Loucy (cell line): ENCODE measurements at regions not wholly inside any gene's neighbourhood (a gene's known extent, or its start where the extent isn't known, plus 50 kb on each side); places are given as distances from the start of the nearest gene placed in this dataset.

Source experiments
- H2AFZ ChIP-seq: fragments of 200-600 bp; sonication (generic); 2 replicates; pipeline ENCODE4 v1.6.0; 2016; ENCODE audit warnings: antibody characterized with exemption, mild to moderate bottlenecking, low read length, moderate library complexity
- H3F3A ChIP-seq: fragments of 200-600 bp; 2 replicates; pipeline ENCODE4 v1.6.0; 2016; ENCODE audit warnings: antibody characterized with exemption, low read depth, mild to moderate bottlenecking
- H3K27me3 ChIP-seq: fragments of 200-600 bp; sonication (generic); 2 replicates; pipeline ENCODE4 v1.6.1; 2014; ENCODE audit warnings: low read length, mild to moderate bottlenecking; ENCODE audit not compliant: insufficient read depth, poor library complexity, severe bottlenecking
- H3K36me3 ChIP-seq: fragments of 200-600 bp; sonication (generic); 2 replicates; pipeline ENCODE4 v1.6.1; 2016; ENCODE audit warnings: low read length; ENCODE audit not compliant: insufficient read depth
- H3K4me1 ChIP-seq: fragments of 200-600 bp; sonication (generic); 2 replicates; pipeline ENCODE4 v1.5.1; 2014; ENCODE audit warnings: low read length, mild to moderate bottlenecking; ENCODE audit not compliant: insufficient read depth, poor library complexity, severe bottlenecking
- H3K4me2 ChIP-seq: fragments of 200-600 bp; sonication (generic); 2 replicates; pipeline ENCODE4 v1.6.0; 2014; ENCODE audit warnings: antibody characterized with exemption, low read length, low read depth, mild to moderate bottlenecking; ENCODE audit not compliant: poor library complexity, severe bottlenecking
- H3K4me3 ChIP-seq: fragments of 200-600 bp; sonication (generic); 2 replicates; pipeline ENCODE4 v1.5.1; 2014; ENCODE audit warnings: low read length, mild to moderate bottlenecking, mixed read lengths; ENCODE audit not compliant: poor library complexity, severe bottlenecking
- H3K79me2 ChIP-seq: fragments of 200-600 bp; sonication (generic); 2 replicates; pipeline ENCODE4 v1.6.1; 2014; ENCODE audit warnings: low read length; ENCODE audit not compliant: insufficient read depth
- H3K9ac ChIP-seq: fragments of 200-600 bp; sonication (generic); 2 replicates; pipeline ENCODE4 v1.6.0; 2014; ENCODE audit warnings: mild to moderate bottlenecking, low read depth, low read length, moderate library complexity; ENCODE audit not compliant: poor library complexity, severe bottlenecking
- H3K9me2 ChIP-seq: fragments of 200-600 bp; sonication (generic); replicated peaks from 2 replicates; pipeline ENCODE4 v1.6.1; 2016; ENCODE audit warnings: low read depth, low read length, mixed read lengths
- H3K9me3 ChIP-seq: fragments of 200-600 bp; sonication (generic); 2 replicates; pipeline ENCODE4 v1.6.1; 2014; ENCODE audit warnings: mild to moderate bottlenecking, antibody characterized with exemption, low read length, low read depth; ENCODE audit not compliant: insufficient read depth
- H4K20me1 ChIP-seq: fragments of 200-600 bp; sonication (generic); 2 replicates; pipeline ENCODE4 v1.6.0; 2014; ENCODE audit warnings: antibody characterized with exemption, low read length, mild to moderate bottlenecking; ENCODE audit not compliant: insufficient read depth, poor library complexity, severe bottlenecking
- EZH2phosphoT487 ChIP-seq: fragments of 200-600 bp; IDR thresholded peaks from 2 replicates; pipeline ENCODE4 v1.6.1; 2018; ENCODE audit warnings: antibody characterized with exemption, mild to moderate bottlenecking, moderate library complexity, borderline replicate concordance
- TF ChIP-seq, protein P1 (sequence below): fragments of 200-600 bp; sonication (generic); conservative IDR thresholded peaks from 2 replicates; pipeline ENCODE4 v1.5.1; 2014; ENCODE audit warnings: mild to moderate bottlenecking, antibody characterized with exemption, low read length

DNA sequence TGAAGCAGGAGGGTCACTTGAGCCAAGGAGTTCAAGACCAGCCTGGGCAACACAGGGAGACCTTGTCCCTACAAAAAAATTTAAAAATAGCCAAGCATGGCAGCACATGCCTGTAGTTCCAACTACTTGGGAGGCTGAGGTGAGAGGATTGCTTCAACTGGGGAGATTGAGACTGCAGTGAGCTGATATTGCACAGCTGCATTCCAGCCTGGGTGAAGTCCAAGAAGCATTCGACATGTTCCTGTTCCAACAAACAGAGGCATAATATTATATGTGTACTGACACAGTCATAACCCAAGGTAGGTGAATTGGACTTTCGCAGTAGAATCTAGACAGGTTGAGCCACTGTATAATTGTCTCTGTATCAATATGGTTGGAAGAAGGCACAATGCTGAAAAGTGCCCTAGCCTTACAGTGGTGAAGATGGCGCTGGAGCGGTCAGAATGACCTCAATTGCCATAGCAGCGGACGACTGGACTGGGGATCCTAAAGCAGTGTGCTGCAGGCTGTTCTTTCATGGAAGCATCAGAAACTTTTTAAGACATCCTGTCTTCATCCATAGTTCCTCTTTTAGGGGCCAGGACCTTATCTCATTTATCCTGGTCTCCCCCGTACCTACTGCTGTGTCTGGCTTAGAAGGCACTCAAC, 112.0 kb upstream of the CLDN10 start:
- no peak overlapping the region for H3K9ac ChIP-seq
- H3K27me3 ChIP-seq, result no peaks in the 10 kb centered on the region
- no peak overlapping the region for H3K4me3 ChIP-seq

DNA sequence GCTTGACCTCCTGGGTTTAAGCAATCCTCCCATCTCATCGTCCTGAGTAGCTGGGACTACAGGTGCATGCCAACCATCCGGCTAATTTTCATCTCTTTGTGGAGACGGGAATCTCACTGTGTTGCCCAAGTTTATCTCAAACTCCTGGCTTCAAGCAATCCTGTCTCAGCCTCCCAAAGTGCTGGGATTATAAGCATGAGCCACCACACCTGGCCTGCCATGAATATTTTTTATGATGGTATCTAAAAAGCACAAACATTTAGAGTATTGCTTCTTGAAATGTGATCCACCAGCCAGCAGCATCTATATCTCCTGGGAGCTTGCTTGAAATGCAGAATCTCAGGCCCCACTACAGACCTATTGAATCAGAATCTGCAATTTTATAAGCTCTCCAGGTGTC, 111.2 kb upstream of the CLDN10 start:
- no peaks in the 10 kb centered on the region for H3K27me3 ChIP-seq
- H3K4me1 ChIP-seq, result no peaks in the 10 kb centered on the region
- TF ChIP-seq, protein P1, sequence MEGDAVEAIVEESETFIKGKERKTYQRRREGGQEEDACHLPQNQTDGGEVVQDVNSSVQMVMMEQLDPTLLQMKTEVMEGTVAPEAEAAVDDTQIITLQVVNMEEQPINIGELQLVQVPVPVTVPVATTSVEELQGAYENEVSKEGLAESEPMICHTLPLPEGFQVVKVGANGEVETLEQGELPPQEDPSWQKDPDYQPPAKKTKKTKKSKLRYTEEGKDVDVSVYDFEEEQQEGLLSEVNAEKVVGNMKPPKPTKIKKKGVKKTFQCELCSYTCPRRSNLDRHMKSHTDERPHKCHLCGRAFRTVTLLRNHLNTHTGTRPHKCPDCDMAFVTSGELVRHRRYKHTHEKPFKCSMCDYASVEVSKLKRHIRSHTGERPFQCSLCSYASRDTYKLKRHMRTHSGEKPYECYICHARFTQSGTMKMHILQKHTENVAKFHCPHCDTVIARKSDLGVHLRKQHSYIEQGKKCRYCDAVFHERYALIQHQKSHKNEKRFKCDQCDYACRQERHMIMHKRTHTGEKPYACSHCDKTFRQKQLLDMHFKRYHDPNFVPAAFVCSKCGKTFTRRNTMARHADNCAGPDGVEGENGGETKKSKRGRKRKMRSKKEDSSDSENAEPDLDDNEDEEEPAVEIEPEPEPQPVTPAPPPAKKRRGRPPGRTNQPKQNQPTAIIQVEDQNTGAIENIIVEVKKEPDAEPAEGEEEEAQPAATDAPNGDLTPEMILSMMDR, result no peak
- TF ChIP-seq EZH2phosphoT487, result no peak
- no peaks in the 10 kb centered on the region for H3K9me2 ChIP-seq
- H3K36me3 ChIP-seq, result no peaks in the 10 kb centered on the region
- H3K4me2 ChIP-seq, result no peak overlapping the region
- no peak overlapping the region for H2AFZ ChIP-seq
- H4K20me1 ChIP-seq, result no peaks in the 10 kb centered on the region
- no peaks in the 10 kb centered on the region for H3F3A ChIP-seq
- no peak overlapping the region for H3K9ac ChIP-seq
- no peaks in the 10 kb centered on the region for H3K79me2 ChIP-seq
- no peak overlapping the region for H3K4me3 ChIP-seq
- H3K9me3 ChIP-seq, result no peaks in the 10 kb centered on the region

More for the DNA sequence above, 112.0 kb upstream of the CLDN10 start:
- Histone ChIP-seq H2AFZ (no peak overlapping the region), H3K36me3 (no peaks in the 10 kb centered on the region), H4K20me1 (no peaks in the 10 kb centered on the region), H3K4me2 (no peak overlapping the region), H3F3A (no peaks in the 10 kb centered on the region), H3K4me1 (no peaks in the 10 kb centered on the region), H3K79me2 (no peaks in the 10 kb centered on the region), H3K9me3 (no peaks in the 10 kb centered on the region), H3K9me2 (no peaks in the 10 kb centered on the region)
- TF ChIP-seq EZH2phosphoT487, result no peak
- TF ChIP-seq, protein P1, result no peak

DNA sequence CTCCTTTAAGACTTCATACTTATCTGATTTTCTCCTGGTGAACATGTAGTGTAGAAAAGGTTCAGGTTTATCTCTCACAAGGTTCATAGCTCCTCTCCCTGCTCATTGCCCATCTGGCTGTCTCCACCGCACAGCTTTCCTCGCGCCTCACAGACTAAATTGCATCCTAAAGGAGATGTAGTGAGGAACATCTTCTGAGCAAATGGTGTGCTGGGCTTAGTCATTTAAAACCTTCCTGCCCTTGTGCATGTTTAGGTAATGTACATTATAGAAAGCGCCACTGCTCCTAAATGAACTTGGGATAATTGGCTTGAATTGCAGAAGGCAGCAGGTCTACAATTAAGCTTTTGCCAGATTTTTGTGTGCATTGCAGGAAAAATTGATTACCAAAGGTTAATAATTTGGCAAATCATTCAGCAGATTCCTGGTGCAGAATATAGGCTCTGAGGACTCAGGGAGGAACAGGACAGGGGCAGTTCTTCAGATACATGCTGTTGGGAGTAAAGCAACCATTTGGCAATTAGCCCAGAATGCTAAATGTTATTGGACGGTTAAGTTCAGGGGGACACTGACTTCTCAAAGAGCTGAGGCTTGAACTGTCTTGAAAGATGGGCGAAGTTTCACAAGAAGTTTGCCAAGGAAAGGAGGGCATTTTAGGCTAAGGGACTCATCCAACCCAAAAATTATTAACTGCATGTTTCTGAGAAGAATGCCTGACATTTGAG, 108.4 kb upstream of the CLDN10 start:
- TF ChIP-seq EZH2phosphoT487, result no peak
- TF ChIP-seq, protein P1, result no peak
- Histone ChIP-seq H3K79me2 (no peaks in the 10 kb centered on the region), H2AFZ (no peak overlapping the region), H3K9ac (no peak overlapping the region), H3K9me3 (no peaks in the 10 kb centered on the region), H3K9me2 (no peaks in the 10 kb centered on the region), H3K36me3 (no peaks in the 10 kb centered on the region), H3F3A (no peaks in the 10 kb centered on the region), H3K27me3 (no peaks in the 10 kb centered on the region), H3K4me2 (no peak overlapping the region), H4K20me1 (no peaks in the 10 kb centered on the region), H3K4me1 (no peaks in the 10 kb centered on the region), H3K4me3 (no peak overlapping the region)
